ENCODE measurements at regions not wholly inside any gene's neighbourhood (a gene's known extent, or its start where the extent isn't known, plus 50 kb on each side); places are given as distances from the start of the nearest gene placed in this dataset.

DNA sequence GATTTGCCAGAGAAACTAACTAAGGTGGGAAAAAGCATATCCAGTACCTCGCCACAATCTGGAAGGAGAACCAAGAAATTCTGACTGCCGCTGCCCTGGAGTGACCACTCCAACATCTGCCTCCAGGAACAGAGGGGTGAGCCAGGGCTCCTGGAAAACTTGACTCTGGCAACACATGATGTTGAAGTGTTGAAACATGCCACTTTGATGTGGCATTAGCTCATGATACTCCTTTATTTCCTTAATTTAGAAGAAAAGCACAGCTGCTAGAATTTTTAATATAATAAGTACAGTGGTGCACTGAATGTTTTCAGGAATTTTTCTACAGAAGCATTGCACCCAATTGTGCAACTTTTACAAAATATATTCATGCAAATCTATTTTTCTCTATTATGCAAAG is 109.9 kb upstream of the BCL6 start:
- H3K23me2 ChIP-seq (ENCODE audit: insufficient read length, low read depth, low read length, poor library complexity, severe bottlenecking) = no peaks in the 10 kb centered on the region
- no peak overlapping the region for H4K5ac ChIP-seq (ENCODE audit: insufficient read length, low read depth, low read length)
- H2BK15ac ChIP-seq (ENCODE audit: low read depth, low read length) = no peak overlapping the region
- H3K4me1 Mint-ChIP-seq = peaks cover 9 to 14% of the 10 kb centered on the region in 2 experiments
- H4K91ac ChIP-seq (ENCODE audit: insufficient read length, low read depth, low read length) = no peak overlapping the region
- H3K9ac ChIP-seq (ENCODE audit: extremely low read depth, insufficient read length, low read length) = no peak overlapping the region
- H3K14ac ChIP-seq (ENCODE audit: insufficient read depth, low read length) = no peak overlapping the region
- no peak overlapping the region for H3K4me2 ChIP-seq (ENCODE audit: insufficient read depth, insufficient read length, low read length)
- TF ChIP-seq, protein P1, sequence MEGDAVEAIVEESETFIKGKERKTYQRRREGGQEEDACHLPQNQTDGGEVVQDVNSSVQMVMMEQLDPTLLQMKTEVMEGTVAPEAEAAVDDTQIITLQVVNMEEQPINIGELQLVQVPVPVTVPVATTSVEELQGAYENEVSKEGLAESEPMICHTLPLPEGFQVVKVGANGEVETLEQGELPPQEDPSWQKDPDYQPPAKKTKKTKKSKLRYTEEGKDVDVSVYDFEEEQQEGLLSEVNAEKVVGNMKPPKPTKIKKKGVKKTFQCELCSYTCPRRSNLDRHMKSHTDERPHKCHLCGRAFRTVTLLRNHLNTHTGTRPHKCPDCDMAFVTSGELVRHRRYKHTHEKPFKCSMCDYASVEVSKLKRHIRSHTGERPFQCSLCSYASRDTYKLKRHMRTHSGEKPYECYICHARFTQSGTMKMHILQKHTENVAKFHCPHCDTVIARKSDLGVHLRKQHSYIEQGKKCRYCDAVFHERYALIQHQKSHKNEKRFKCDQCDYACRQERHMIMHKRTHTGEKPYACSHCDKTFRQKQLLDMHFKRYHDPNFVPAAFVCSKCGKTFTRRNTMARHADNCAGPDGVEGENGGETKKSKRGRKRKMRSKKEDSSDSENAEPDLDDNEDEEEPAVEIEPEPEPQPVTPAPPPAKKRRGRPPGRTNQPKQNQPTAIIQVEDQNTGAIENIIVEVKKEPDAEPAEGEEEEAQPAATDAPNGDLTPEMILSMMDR (conservative IDR thresholded peaks at IDR 0.05) = no peak
- H2BK5ac ChIP-seq (ENCODE audit: insufficient read length, low read length) = no peak overlapping the region
- no peak overlapping the region for H2AK5ac ChIP-seq (ENCODE audit: insufficient read length, low read length)
- WGBS (ENCODE audit: extremely low coverage, insufficient read length, low lambda C conversion rate) = no CpG with 5 or more reads among the region's 2 CpGs
- no peak overlapping the region for H3K4ac ChIP-seq (ENCODE audit: low read depth, low read length)
- no peak overlapping the region for H3K4me3 Mint-ChIP-seq
- H4K20me1 ChIP-seq (ENCODE audit: control insufficient read depth, insufficient read depth, insufficient read length) = no peaks in the 10 kb centered on the region
- H3K9me3 Mint-ChIP-seq = peaks cover 5 to 19% of the 10 kb centered on the region in 2 experiments; a peak in 4 of 5 replicates
- H3K27me3 ChIP-seq (ENCODE audit: insufficient read depth, low read length) = no peaks in the 10 kb centered on the region
- H3T11ph ChIP-seq (ENCODE audit: low read length) = no peak overlapping the region
- no peaks in the 10 kb centered on the region for H3K79me1 ChIP-seq (ENCODE audit: insufficient read depth, low read depth, low read length, poor library complexity, severe bottlenecking)
- peaks cover 13% of the 10 kb centered on the region for H3K9me3 ChIP-seq (ENCODE audit: control insufficient read depth, low read depth, low read length)
- no peak overlapping the region for H3K56ac ChIP-seq (ENCODE audit: insufficient read length, low read depth, low read length)
- no peak overlapping the region for H2BK120ac ChIP-seq (ENCODE audit: low read depth, low read length, poor library complexity, severe bottlenecking)
- no peak overlapping the region for H2AFZ ChIP-seq (ENCODE audit: low read length)
- H3K18ac ChIP-seq (ENCODE audit: insufficient read length, low read depth, low read length) = no peak overlapping the region
- no peak overlapping the region for H2BK20ac ChIP-seq (ENCODE audit: low read depth, low read length, poor library complexity, severe bottlenecking)
- no peak overlapping the region for H3K27ac Mint-ChIP-seq
- no peak overlapping the region for H3K23ac ChIP-seq (ENCODE audit: insufficient read length, low read depth, low read length)
- no peak overlapping the region for H4K8ac ChIP-seq (replicated peaks; ENCODE audit: insufficient read length, low read depth, low read length)
- no peak overlapping the region for H2BK12ac ChIP-seq (ENCODE audit: insufficient read length, low read depth, low read length)
- H3K79me2 ChIP-seq (ENCODE audit: insufficient read depth, low read length) = no peaks in the 10 kb centered on the region; the same call in 1 of the 2 replicates
- no peak for DNase-seq
- H3K4me1 ChIP-seq (ENCODE audit: insufficient read depth, low read length) = no peaks in the 10 kb centered on the region
- no peak overlapping the region for H3K27ac ChIP-seq (ENCODE audit: insufficient read length, low read depth, low read length)
- peaks cover 0 to 6% (median 2%) of the 10 kb centered on the region in 3 experiments; a peak in 5 of 7 replicates for H3K36me3 Mint-ChIP-seq (ENCODE audit: insufficient read depth in 1 of 3, low read depth in 3 of 3)
- no peaks in the 10 kb centered on the region for H3K27me3 Mint-ChIP-seq (ENCODE audit: low read depth)

All from H9 (cell line).